Dedifferentiated amniotic fluid mesenchymal stem cell (primary cell): ENCODE measurements at regions not wholly inside any gene's neighbourhood (a gene's known extent, or its start where the extent isn't known, plus 50 kb on each side); places are given as distances from the start of the nearest gene placed in this dataset.
"Not testable (repeated sequence)": the region's sequence is repeated elsewhere in the genome, so short reads cannot be mapped to it uniquely, and the experiment has no call there.

Experiments used
- DNase-seq: peaks from one replicate; pipeline ENCODE4 v3.0.0-alpha.2; 2016; ENCODE audit errors: extremely low spot score

GRCh38 chr1:96183485-96183884, 538.1 kb upstream of the PTBP2 start:
- DNase-seq = no peak

- DNase-seq = no peak
Measured at GRCh38 chr1:96183928-96184327, 537.7 kb upstream of the PTBP2 start.

GRCh38 chr1:96185181-96185580, 536.4 kb upstream of the PTBP2 start:
- no peak for DNase-seq

GRCh38 chr1:96187020-96187419, 534.6 kb upstream of the PTBP2 start:
- DNase-seq = no peak

GRCh38 chr1:96191165-96191564, 530.4 kb upstream of the PTBP2 start:
- no peak for DNase-seq

- no peak for DNase-seq
Measured at GRCh38 chr1:96206451-96206850, 515.1 kb upstream of the PTBP2 start.

GRCh38 chr1:96207936-96208335, 513.6 kb upstream of the PTBP2 start:
- no peak for DNase-seq

GRCh38 chr1:96208428-96208827, 513.2 kb upstream of the PTBP2 start:
- no peak for DNase-seq

GRCh38 chr1:96210054-96210453, 511.5 kb upstream of the PTBP2 start:
- no peak for DNase-seq

- no peak for DNase-seq
Measured at GRCh38 chr1:96211202-96211601, 510.4 kb upstream of the PTBP2 start.

- no peak for DNase-seq
Measured at GRCh38 chr1:96214982-96215381, 506.6 kb upstream of the PTBP2 start.

- DNase-seq = no peak
Measured at GRCh38 chr1:96220651-96221050, 500.9 kb upstream of the PTBP2 start.

GRCh38 chr1:96222701-96223100, 498.9 kb upstream of the PTBP2 start:
- DNase-seq = no peak

GRCh38 chr1:96224229-96224628, 497.4 kb upstream of the PTBP2 start:
- DNase-seq = not testable (repeated sequence)

- DNase-seq = no peak
Measured at GRCh38 chr1:96233422-96233821, 488.2 kb upstream of the PTBP2 start.

GRCh38 chr1:96234299-96234698, 487.3 kb upstream of the PTBP2 start:
- no peak for DNase-seq

GRCh38 chr1:96236156-96236739, 485.3 kb upstream of the PTBP2 start:
- peak; percentile 78 for DNase-seq

GRCh38 chr1:96238426-96238825, 483.2 kb upstream of the PTBP2 start:
- DNase-seq = no peak

GRCh38 chr1:96240438-96240837, 481.1 kb upstream of the PTBP2 start:
- no peak for DNase-seq

- DNase-seq = no peak
Measured at GRCh38 chr1:96253246-96254035, 468.1 kb upstream of the PTBP2 start.

GRCh38 chr1:96256130-96256790, 465.3 kb upstream of the PTBP2 start:
- no peak for DNase-seq

- no peak for DNase-seq
Measured at GRCh38 chr1:96259399-96259798, 462.2 kb upstream of the PTBP2 start.

GRCh38 chr1:96281491-96281890, 440.1 kb upstream of the PTBP2 start:
- no peak for DNase-seq
